Stomach (tissue), 8 donors: ENCODE measurements at regions not wholly inside any gene's neighbourhood (a gene's known extent, or its start where the extent isn't known, plus 50 kb on each side); places are given as distances from the start of the nearest gene placed in this dataset.

Source experiments
- DNase-seq, 2 donors: peaks; one replicate each; pipeline versions ENCODE4 v3.0.0 to v3.0.0-alpha.2; 2013 to 2019
- H3K27ac ChIP-seq, 5 donors: fragments of 200-600 bp in 4 of 5; sonication (generic) in 4 of 5; one replicate each; pipeline ENCODE4 v1.5.1; 2013 to 2019; ENCODE audit warnings: mild to moderate bottlenecking in 1 of 5, moderate library complexity in 1 of 5
- H3K27me3 ChIP-seq, 3 donors: fragments of 200-600 bp; sonication (generic); one replicate each; pipeline ENCODE4 v1.5.1; 2017 to 2019; ENCODE audit warnings: mixed run types in 1 of 3
- H3K36me3 ChIP-seq, 4 donors: fragments of 200-600 bp; sonication (generic); 1 replicate in 3 of 4; 2 replicates in 1 of 4; pipeline ENCODE4 v1.5.1; 2016 to 2019
- H3K4me1 ChIP-seq, 4 donors: fragments of 200-600 bp; sonication (generic); one replicate each; pipeline ENCODE4 v1.5.1; 2016 to 2019
- H3K4me3 ChIP-seq, 4 donors: fragments of 200-600 bp; sonication (generic) in 3 of 4; one replicate each; pipeline ENCODE4 v1.5.1; 2016 to 2019; ENCODE audit warnings: mild to moderate bottlenecking in 1 of 4
- H3K9me3 ChIP-seq, 4 donors: fragments of 200-600 bp; sonication (generic); one replicate each; pipeline ENCODE4 v1.5.1; 2016 to 2019
- EP300 ChIP-seq: sonication (generic); formaldehyde crosslinking; IDR thresholded peaks from one replicate; pipeline ENCODE4 v1.6.1; 2017; ENCODE audit warnings: antibody characterized with exemption
- POLR2A ChIP-seq, 4 donors: fragments of 450-650 bp; IDR thresholded peaks; one replicate each; pipeline ENCODE4 v1.6.1; 2016; ENCODE audit warnings: antibody characterized with exemption in 4 of 4, control low read depth in 2 of 4, mild to moderate bottlenecking in 1 of 4, moderate library complexity in 1 of 4
- POLR2AphosphoS5 ChIP-seq, 3 donors: sonication (generic); formaldehyde crosslinking; IDR thresholded peaks; one replicate each; pipeline ENCODE4 v1.6.1; 2016; ENCODE audit warnings: antibody characterized with exemption in 3 of 3
- WGBS, 5 donors: extraction: QIAGEN DNeasy Blood & Tissue Kit in 3 of 5; methylation state at CpG; one replicate each; pipeline versions ENCODE4 v1.1.5 to v1.1.7; 2013 to 2018; 5-methylcytosine and 5-hydroxymethylcytosine counted together
- intact Hi-C: fragments of 100-400 bp; cut with DNase I; formaldehyde crosslinking; loops from one replicate; pipeline ENCODE4 v1.15.1; 2023; ENCODE audit warnings: low total_unique reads
- TF ChIP-seq, protein P1 (sequence below), 7 experiments: fragments of 450-650 bp in 4 of 7; fragments of 200-600 bp in 3 of 7; sonication (generic) in 3 of 7; IDR thresholded peaks; one replicate each; pipeline ENCODE4 v1.5.1; 2016 to 2019; ENCODE audit warnings: antibody characterized with exemption in 7 of 7, control low read depth in 2 of 7, mild to moderate bottlenecking in 1 of 7
- donor health status: healthy with polysubstance abuse.
- donor health status: Bipolar disorder and iron deficiency.
- donor health status: healthy.

DNA sequence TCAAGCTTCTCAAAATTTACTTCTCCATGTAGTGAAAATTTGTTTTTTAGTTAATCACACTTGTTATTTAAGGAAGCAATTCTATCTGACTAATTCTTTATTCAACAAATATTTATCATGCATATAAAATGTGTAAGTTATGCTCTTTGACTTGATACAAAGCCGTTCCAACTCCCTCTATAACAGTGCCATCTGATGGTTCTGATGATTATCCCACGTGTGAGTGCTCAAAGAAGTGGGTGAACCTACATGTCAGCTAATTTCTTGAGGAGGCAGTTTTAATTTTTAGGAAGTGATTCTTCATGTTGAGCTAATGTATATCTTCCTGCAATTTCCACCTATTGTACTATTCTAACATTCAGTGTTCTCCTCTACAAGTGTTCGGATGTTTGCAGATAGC, 88.8 kb upstream of the BRINP1 start:
- TF ChIP-seq POLR2A (IDR thresholded peaks at IDR 0.05), result no peak
- TF ChIP-seq, protein P1, sequence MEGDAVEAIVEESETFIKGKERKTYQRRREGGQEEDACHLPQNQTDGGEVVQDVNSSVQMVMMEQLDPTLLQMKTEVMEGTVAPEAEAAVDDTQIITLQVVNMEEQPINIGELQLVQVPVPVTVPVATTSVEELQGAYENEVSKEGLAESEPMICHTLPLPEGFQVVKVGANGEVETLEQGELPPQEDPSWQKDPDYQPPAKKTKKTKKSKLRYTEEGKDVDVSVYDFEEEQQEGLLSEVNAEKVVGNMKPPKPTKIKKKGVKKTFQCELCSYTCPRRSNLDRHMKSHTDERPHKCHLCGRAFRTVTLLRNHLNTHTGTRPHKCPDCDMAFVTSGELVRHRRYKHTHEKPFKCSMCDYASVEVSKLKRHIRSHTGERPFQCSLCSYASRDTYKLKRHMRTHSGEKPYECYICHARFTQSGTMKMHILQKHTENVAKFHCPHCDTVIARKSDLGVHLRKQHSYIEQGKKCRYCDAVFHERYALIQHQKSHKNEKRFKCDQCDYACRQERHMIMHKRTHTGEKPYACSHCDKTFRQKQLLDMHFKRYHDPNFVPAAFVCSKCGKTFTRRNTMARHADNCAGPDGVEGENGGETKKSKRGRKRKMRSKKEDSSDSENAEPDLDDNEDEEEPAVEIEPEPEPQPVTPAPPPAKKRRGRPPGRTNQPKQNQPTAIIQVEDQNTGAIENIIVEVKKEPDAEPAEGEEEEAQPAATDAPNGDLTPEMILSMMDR (IDR thresholded peaks at IDR 0.05), result no peak
- TF ChIP-seq EP300, result no peak
- TF ChIP-seq POLR2AphosphoS5 (IDR thresholded peaks at IDR 0.05), result no peak
- Histone ChIP-seq H3K4me1 (no peaks in the 10 kb centered on the region), H3K9me3 (no peaks in the 10 kb centered on the region), H3K27me3 (peaks cover 0 to 6% (median 0%) of the 10 kb centered on the region in 3 donors), H3K36me3 (no peaks in the 10 kb centered on the region), H3K4me3 (no peak overlapping the region), H3K27ac (no peak overlapping the region)
- WGBS, 5 donors, result 44 to 51% (median 48%) methylated on average over 3 of the region's 3 CpGs
- no peak for DNase-seq
- intact Hi-C loops, result no loop called here

DNA sequence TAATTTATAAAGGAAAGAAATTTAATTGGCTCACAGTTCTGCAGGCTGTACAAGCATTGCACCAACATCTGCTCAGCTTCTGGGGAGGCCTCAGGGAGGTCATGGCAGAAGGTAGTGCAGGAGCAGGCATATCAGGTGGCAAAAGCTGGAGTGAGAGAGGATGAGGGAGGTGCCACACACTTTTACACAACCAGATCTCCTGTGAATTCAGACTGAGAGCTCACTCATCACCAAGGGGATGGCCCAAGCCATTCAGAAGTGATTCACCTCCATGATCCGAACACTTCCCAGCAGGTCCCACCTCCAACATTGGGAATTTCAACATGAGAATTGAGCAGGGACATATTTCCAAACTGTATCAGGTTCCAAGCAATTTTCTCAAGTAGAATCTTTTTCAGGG, 84.7 kb upstream of the BRINP1 start:
- Histone ChIP-seq H3K9me3 (peaks cover 0 to 6% (median 0%) of the 10 kb centered on the region in 4 donors), H3K4me1 (no peaks in the 10 kb centered on the region), H3K4me3 (no peak overlapping the region), H3K36me3 (no peaks in the 10 kb centered on the region), H3K27ac (no peak overlapping the region), H3K27me3 (no peaks in the 10 kb centered on the region)
- TF ChIP-seq POLR2AphosphoS5 (IDR thresholded peaks at IDR 0.05) (no peak), POLR2A (IDR thresholded peaks at IDR 0.05) (no peak), EP300 (no peak)
- TF ChIP-seq, protein P1 (IDR thresholded peaks at IDR 0.05), result no peak
- 64 to 91% (median 79%) methylated on average over 1 of the region's 1 CpG for WGBS, 5 donors
- no peak for DNase-seq
- intact Hi-C loops, result no loop called here

DNA sequence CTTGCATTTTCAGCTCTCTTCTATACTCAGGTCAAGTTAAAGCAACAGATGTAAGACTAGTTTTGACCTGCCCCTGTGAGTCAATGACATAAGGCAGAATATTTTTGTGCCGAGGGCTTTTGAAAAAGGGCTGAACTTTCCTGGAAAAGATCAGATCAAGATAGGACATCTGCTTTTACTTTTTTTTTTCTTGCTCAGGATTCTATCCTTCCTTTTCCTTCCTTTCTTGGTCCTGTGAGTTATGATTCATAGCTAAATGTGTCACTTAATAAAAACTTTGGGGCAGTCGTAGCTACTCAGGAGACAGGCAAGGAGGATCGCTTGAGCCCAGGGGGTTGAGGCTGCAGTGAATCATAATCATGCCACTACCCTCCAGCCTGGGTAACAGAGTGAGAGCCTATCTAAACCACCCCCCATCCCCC, 84.3 kb upstream of the BRINP1 start:
- WGBS, 5 donors, result 68 to 84% (median 73%) methylated on average over 3 of the region's 3 CpGs
- TF ChIP-seq POLR2AphosphoS5 (IDR thresholded peaks at IDR 0.05), result no peak
- intact Hi-C loops, result no loop called here

DNA sequence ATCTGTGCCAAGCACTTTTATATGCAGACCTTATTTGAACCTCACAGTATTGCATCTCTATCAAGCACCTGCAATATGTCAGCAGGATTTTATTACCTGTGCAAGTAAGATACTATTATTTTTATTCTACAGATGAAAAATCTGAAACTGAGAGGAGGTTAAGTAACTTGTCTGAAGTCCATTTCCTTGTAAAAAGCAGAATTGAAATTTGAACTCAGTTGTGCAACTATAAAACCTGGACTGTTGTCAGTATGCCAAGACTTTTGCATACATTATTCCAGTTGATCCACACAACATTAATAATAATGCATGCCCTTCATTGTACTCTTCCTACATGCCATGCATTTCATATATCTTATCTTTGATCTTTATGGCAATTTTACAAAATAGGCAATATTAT, 82.2 kb upstream of the BRINP1 start:
- H3K4me3 ChIP-seq, result no peak overlapping the region
- DNase-seq, result no peak
- TF ChIP-seq, protein P1 (IDR thresholded peaks at IDR 0.05), result no peak
- TF ChIP-seq EP300 (no peak), POLR2AphosphoS5 (IDR thresholded peaks at IDR 0.05) (no peak), POLR2A (IDR thresholded peaks at IDR 0.05) (no peak)
- H3K36me3 ChIP-seq, result no peaks in the 10 kb centered on the region
- no peak overlapping the region for H3K27ac ChIP-seq
- H3K9me3 ChIP-seq, result peaks cover 0 to 6% (median 0%) of the 10 kb centered on the region in 4 donors
- peaks cover 0 to 4% (median 0%) of the 10 kb centered on the region in 3 donors for H3K27me3 ChIP-seq
- intact Hi-C loops, result no loop called here
- no peaks in the 10 kb centered on the region for H3K4me1 ChIP-seq

More for the DNA sequence above, 84.3 kb upstream of the BRINP1 start:
- Histone ChIP-seq H3K27ac (no peak overlapping the region), H3K9me3 (peaks cover 0 to 6% (median 0%) of the 10 kb centered on the region in 4 donors), H3K4me1 (no peaks in the 10 kb centered on the region), H3K27me3 (no peaks in the 10 kb centered on the region), H3K36me3 (no peaks in the 10 kb centered on the region), H3K4me3 (no peak overlapping the region)
- DNase-seq, result no peak

- H3K27ac ChIP-seq, result no peak overlapping the region
- intact Hi-C loops, result no loop called here
- peaks cover 0 to 4% (median 0%) of the 10 kb centered on the region in 3 donors for H3K27me3 ChIP-seq
- H3K36me3 ChIP-seq, result no peaks in the 10 kb centered on the region
- DNase-seq, result no peak
- H3K4me1 ChIP-seq, result no peaks in the 10 kb centered on the region
- H3K9me3 ChIP-seq, result no peaks in the 10 kb centered on the region
- H3K4me3 ChIP-seq, result no peak overlapping the region
- TF ChIP-seq, protein P1 (IDR thresholded peaks at IDR 0.05), result no peak
- TF ChIP-seq POLR2A (IDR thresholded peaks at IDR 0.05) (no peak), EP300 (no peak), POLR2AphosphoS5 (IDR thresholded peaks at IDR 0.05) (no peak)
- WGBS, 5 donors, result 27 to 49% (median 38%) methylated on average over 4 of the region's 4 CpGs
These were observed 73.9 kb upstream of the BRINP1 start for GRCh38 chr9:119443179-119443578.
